NCI-H2196 (cell line): ENCODE measurements at regions not wholly inside any gene's neighbourhood (a gene's known extent, or its start where the extent isn't known, plus 50 kb on each side); places are given as distances from the start of the nearest gene placed in this dataset.
"Not testable (repeated sequence)": the region's sequence is repeated elsewhere in the genome, so short reads cannot be mapped to it uniquely, and the experiment has no call there.

Experiments
- DNase-seq: peaks from one replicate; lab custom pipeline; 2025; ENCODE audit not compliant: unreplicated experiment; lab: John Stamatoyannopoulos, UW

DNA sequence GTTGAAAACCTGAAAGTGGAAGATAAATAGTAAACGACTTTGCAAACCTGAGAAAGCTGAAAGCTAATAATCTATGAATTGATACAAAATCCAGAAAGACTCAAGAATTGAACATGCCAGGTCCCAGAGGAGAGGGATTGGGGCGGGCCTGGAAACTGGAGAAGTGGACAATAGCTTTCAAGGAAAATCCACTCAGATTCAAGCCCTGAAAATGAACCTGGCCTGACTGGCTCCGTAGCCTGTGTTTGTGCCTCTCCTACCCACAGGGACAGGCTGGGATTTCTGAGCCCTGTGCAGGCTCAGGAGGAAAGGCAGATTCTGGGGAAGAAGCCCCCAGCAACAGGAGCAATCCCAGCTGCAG is 274.8 kb upstream of the HS6ST1 start:
- DNase-seq = no peak

DNA sequence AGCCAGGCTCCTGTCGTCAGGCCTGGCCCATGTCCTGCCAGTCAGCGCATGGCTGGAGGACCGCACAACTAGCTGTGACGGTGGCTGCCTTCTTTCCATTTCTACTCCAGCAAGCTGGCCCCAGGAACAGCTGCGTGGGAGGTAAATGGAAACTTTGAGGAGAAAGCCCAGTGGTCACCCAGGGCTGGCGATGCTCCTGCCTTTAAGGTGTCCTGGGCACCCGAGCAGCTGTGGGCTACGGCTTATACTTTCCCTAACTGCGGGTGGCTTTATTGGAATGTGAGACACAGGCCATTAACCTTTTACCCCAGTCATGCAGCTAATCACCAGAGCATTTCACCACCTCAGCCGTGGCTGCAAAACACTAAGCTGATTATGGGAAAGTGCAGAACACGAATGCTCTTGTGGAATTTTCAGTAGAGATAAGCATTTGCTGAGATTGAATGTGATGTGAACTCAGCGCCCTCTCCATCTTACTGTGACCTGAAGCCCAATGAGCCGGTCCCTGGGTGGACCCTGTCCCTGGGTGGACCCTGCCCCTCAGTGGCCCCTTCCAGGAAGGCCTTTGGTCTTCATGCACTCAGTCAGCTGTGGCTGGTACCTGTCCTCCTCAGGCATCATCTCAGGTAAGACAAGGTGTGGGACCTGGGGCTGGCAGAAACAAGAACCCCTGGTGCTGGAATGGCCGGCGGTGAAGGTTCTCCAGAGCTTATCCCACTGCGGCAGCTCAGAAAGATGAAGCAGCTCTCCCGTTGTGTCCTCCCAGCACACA is 275.4 kb upstream of the HS6ST1 start:
- DNase-seq = no peak

DNA sequence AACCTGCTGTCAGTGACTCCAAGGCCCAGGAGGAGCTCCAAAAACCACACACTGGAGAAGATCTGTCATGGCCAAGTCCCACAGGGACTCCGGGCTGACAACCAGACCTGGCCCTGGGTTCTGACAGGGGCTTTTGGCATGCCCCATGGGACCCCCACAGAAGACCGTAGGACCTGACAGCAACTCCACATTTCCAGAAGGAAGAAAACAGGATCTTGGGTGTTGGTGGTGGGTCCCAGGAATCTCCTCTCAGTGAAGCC is 275.9 kb upstream of the HS6ST1 start:
- no peak for DNase-seq

DNA sequence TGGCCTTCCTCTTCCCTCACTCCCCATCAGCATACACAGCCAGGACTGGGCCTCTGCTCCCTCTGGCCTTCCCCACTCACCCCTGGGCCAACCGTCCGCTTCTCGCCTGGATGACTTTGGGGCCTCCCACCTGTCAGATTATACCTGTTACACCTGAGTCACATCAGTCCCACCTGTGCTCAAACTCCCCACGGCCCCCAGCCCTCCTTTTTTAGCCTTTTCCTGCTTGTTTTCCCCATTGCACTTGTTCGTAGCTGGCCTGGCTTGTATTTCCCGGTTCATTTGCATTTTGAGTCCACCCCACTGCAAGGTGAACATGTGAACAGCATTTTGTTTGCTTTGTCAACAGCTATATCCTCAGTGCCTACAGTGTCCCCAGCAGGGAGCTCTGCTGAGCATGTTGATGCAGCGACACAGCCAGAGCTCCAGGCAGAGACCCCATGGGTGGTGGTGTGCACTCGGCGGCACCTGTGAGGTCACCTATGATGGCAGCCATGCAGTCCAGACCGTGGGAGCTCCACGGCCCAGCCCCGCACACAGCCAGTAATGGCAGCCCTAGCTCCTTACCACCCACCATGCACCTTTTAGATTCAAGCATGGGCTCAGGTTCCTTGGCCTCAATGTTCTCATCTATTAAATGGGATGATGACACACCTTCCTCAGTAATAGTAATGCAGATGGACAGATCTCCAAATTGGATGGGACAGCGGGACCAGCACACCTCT is 276.4 kb upstream of the HS6ST1 start:
- DNase-seq = no peak

DNA sequence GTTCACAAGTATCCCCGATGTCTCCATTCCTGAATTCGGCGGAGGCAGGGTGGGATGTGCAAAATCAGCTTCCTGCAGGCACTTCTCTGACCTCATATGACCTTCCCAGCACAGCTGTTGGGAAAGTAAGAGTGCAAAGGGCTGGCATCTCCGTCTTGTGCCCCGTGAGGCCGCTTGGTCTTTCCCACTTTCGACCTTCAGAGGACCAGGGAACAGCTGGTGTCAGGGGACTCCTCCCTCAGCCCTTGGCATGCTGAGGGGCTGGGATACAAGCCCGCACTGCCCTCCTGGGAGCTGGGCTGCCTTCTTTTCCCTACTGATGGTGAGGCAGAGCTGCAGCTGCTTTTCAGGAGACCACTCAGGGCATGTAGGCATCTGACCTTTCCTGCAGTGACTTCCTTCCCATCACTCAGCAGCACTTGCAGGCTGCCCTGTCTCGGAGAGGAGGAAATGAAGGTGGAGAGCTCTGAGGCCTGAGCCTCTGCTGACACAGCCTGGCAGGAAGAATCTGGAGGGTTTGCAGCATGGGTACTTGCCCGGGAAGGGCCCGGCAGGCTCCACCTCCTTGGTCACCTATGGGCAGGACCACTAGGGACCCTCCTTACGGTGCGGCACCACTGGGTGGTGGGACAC is 277.2 kb upstream of the HS6ST1 start:
- no peak for DNase-seq

DNA sequence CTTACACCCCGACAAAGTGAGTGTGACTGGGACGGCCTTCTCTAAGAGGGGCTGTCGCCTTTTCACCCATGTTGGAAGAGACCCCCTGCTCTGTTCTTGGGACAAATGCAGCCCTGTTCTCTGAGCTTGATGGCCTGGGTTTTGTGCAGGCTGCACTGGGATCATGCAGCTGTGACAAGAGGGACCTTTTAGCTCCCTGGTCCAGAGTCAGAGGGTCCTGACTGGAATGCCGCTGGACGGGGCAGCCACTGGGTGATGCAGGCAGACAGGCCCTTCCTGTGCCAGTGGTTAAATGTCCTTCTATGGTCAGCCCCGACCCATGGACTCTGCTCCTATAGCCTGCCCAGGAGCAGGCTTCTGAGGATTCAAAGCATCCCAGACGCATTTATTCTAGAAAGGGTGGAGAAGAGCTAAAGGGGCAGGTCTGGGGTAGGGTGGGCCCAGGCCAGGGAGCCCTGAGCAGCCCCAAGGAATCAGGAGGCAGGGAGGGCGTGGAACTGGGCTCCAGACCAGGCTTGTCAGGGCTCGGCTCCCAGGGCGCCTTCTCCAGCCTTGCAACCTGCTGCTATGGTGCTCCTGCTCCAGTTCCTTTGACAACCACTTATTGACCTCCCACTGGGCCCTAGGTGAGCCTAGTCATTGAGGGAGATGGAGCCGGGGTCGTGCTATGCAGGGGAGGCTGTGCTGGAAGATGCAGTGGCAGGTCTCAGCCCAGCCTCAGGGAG is 277.9 kb upstream of the HS6ST1 start:
- DNase-seq = no peak

DNA sequence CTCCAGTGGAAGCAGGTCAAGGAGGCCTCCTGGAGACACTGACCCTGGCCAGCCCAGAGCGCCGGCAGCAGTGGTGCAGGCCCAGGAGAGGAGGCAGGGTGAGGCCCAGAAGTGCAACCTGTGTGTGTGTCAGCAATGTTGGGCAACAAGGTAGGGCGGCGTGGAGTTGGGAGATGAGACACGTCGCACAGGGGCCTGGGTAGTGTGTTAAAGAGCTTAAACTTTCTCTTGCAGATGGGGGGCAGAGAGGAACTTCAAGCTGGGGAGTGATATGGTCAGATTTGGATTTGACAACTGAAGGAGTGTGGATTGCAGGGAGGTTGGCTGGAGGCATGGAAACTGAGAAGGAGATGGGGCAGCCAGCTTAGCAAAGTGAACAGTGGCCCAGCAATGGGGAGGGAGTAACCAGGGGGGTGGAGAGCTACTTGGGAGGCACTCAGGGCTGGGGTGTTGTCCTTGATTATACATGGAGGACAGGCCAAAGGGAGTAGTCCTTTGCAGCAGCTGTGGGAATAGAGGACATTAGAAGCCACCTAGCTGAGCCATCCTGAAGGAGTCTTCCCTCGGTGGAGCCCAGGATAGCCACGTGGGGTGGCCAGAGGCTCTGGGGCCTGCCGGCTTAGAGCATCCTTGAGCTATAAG is 278.6 kb upstream of the HS6ST1 start:
- no peak for DNase-seq

DNA sequence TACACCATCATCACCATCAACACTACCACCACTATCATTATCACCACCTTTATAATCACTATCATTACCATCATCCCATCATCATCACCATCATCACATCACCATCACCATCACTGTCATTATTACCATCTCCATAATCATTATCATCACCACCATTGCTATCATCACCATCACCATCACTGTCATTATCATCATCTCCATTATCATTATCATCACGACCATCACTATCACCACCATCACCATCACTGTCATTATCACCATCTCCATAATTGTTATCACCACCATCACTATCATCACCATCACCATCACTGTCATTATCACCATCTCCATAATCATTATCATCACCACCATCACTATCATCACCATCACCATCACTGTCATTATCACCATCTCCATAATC is 279.6 kb upstream of the HS6ST1 start:
- DNase-seq = not testable (repeated sequence)

DNA sequence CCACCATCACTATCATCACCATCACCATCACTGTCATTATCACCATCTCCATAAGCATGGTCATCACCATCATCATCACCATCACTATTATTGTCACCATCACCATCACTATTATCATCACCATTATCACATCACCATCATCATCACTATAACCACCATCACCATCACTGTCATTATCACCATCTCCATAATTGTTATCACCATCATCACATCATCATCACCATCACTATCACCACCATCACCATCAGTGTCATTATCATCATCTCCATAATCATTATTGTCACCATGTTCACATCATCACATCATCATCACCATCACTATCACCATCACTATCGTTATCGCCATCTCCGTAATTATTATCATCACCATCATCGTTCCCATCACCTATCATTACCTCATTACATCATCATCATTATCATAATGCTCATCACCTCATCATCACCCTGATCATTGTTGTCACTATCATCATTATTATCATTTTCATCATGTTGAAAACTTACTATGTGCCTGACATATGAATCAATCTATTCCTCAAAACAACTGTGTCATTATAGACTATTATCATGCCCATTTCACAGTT is 280.3 kb upstream of the HS6ST1 start:
- DNase-seq = no peak

DNA sequence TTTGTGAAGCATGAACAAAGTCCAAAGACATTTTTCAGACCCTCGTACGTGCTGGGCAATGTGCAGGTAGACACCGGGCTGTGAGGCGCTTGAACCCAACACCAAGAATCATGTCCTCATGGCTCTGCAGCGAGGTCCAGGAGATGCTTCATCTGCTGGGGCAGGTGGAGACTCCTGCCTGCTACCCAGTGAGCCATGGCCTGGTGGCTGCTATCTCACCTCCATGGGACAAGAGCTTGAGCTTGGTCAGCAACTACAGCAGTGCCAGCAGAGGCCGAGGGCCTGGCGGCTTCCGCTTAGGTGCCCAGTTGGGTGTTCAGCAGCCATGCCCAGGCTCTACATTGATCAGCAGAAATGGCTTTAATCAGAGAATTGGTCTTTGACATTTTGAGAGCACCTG is 281.0 kb upstream of the HS6ST1 start:
- no peak for DNase-seq

DNA sequence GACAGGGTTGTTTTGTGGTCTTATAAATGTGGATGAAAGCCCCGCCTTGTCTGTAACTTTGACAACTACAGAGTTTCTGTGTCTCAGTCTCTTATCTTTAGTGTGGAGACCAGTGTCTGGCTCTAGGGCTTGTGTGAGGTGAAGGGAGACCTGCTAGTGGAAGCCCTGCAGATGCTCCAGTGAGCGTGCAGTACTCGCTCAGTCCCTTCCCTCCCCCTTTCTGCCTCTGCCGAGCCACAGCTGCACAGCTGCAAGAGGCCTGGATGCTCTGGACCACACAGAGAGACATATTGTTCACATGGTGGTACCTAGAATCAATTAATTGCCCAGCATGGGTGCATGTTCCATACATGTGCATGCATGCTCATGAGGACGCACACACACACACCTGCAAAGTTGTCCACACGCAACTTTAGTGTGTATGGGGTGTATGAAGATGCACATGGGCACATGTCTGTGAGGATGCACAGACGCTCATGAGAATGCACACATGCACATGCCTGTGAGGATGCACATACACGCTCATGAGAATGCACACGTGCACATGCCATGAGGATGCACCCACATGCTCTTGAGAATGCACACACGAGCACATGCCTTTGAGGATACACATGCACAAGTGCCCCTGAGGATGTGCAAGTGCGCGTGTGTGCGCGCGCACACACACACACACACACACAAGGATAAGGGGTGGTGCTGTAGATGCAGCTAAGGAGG is 282.1 kb upstream of the HS6ST1 start:
- no peak for DNase-seq

DNA sequence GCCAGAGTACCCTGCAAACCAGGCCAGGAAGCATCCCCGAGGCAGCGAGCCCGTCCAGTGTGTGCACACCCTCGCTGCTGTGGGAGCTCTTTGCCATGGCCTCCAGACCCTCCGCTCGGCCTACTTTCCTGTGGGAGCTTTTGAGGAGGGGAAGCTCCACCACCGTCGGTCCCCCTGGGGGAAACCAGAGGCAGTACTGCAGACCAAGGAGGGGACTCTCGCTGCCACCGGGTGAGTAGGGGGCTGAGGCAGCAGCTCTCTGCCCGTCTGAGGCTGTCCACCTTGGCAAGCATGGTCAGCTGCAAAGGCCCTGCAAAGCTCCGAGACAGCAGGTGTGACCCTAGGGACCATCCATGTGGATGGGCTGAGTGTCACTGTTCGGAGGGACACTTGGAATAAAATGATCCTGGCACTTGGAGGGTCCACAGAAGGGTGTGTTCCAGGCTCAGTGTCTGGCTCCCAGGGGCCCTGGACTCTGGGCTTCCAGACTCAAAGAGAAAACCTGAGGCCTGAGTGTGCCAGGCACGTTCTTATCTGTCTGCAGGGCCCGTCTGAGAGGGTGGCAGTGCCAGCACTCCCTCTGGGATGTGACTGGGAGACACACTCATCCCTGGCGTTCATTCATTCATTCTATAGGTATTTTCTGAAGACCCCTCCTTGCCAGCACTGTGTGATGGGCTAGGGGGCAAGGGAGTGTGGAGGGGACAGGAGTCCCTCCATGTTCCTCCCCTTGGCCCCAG is 282.8 kb upstream of the HS6ST1 start:
- no peak for DNase-seq

DNA sequence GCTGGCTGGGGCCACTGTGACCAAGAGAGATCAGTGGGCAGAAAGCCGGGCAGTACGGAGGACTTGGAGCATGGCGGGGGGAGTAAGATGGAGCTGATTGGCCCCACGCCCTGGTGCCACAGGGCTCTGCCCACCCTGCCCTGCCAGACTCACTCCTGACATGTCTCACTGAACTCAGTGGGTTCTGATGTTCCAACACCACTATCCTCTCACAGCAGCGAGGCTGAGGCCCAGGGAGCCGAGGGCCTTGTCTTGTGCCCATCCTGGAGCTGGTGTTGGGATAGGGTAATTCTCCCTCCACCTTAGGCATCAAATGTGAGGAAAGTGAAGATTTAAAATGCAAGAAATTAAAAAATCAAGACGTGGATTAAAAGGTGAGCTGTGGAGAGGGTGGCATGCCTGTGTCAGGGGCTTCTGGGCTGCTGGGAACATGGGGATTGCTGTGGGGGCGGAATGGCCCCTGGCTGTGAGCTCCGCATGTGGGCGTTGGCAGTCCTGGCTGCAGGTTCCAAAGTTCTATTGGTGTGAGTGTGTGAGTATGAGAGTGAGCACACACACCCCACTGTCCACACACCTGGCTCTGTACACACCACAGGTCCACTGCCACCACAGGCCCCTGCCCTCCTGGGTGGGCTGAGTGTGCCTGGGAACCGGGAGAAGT is 283.5 kb upstream of the HS6ST1 start:
- no peak for DNase-seq

DNA sequence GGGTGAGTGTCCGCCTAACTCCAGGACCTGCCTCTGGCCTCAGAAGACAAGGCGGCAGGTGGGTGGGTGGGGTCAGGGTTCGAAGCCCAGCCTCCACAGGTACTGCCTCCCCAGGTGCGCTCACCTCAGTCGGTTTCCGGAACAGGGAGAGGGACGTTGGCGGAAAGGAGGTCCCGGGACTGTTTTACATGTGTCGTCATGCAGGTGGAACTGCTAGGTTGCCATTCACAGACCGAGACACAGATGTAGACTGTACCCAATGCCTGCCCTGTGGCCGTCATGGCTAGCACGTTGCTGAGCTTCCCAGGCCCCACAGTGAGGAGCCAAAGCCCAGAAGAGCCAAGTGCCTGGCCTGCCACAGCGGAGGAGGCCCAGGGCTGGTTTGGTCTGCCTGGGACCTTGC is 284.0 kb upstream of the HS6ST1 start:
- DNase-seq = no peak

DNA sequence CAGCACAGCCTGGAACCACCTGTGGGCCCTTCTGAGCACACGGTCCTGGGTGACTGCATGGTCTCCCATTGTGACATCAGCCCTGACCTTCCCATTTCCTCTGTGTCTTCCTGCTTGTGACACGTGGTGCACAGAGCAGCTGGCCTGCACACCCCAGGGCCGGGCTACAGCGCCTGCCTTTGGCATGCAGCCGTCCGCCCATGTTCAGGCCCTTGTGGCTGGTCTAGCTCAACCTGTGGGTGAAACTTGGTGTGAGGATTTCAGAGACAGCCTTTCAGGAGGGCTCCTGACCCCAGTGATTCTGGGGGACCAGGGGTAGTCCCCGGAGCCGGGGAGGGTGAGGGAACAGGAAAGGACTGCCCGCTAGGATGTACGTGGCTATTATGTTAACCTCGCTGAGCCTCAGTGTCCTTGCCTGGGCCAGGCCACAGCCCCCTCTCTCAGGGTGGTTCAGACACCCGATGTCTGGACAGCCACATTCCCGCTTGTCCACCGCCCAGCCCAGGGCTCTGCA is 284.8 kb upstream of the HS6ST1 start:
- no peak for DNase-seq

DNA sequence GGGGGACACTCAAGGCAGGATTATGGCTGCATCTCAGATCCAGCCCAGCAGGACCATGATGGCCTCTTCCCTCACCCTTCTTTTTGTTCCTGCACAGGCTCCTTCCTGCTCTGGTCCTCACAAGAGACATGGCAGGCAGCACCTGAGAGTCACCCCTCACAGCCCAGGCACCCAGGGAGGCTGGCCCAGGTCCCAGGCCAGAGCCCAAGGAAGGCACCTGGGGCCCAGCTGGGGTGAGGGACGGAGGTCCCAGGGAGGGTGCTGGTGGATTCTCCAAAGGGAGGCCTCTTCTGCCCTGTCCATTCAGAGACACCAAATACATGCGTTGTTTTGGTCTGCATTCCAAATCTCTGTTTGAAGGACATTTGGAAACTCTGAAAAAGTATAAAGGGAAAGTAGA is 285.4 kb upstream of the HS6ST1 start:
- DNase-seq = no peak

DNA sequence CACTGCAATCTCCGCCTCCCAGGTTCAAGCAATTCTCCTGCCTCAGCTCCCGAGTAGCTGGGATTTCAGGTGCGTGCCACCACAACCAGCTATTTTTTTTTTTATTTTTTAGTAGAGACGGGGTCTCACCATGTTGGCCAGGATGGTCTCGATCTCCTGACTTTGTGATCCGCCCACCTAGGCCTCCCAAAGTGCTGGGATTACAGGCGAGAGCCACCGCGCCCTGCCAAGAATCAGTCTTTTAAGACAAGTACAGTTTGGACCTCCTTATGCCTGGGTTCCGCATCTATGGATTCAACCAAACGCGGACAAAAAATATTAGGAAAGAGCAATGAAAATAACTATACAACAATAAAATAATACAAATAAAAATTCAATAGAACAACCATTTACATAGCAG is 285.9 kb upstream of the HS6ST1 start:
- not testable (repeated sequence) for DNase-seq

DNA sequence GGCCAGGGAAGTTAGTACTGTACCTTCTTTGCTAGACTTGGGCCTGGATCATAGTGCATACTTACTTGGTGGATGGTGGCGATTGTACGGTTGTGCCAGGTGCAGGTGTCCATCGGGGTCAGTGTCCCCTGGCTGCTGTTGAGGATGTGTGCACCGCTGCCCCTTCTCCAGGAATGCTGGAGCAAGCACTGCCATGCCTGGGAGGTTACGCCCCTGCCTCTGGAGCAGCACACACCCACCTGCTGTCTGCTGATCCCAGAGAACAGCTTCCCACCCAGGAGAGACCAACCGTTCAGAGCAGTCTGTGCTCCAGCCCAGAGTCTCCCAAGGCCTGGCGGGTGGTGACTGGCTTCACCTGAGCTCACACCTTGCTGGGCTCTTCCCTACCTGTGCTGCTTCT is 286.8 kb upstream of the HS6ST1 start:
- DNase-seq = no peak

DNA sequence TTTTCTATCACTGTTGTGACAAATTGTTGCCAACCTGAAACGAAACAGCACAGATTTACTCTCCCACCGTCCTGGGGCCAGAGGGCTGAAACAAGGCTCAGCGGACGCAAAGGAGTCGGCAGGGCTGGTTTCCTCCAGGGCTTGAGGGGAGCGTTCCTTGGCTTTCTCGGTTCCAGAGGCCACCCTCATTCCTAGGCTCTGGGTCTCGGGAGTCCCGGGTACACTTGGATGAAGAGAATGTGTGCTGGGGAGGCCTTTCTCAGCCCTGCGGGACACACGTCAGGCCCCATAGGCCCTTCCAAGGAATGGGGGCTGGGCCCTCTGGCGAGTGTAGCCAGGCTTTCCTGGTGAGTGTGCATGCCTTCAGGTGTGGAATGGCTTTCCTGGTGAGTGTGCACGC is 287.3 kb upstream of the HS6ST1 start:
- no peak for DNase-seq
